IgD-negative memory B cell (primary cell): ENCODE measurements at regions not wholly inside any gene's neighbourhood (a gene's known extent, or its start where the extent isn't known, plus 50 kb on each side); places are given as distances from the start of the nearest gene placed in this dataset.

Source experiments
- H3K27ac Mint-ChIP-seq, 3 donors: one replicate each; pipeline ENCODE4 v1.8.0; 2020 to 2022; ENCODE audit warnings: mild to moderate bottlenecking in 3 of 3, mixed read lengths in 3 of 3, moderate library complexity in 1 of 3
- H3K27me3 Mint-ChIP-seq: one replicate; pipeline ENCODE4 v1.8.0; 2021; ENCODE audit warnings: mixed read lengths
- H3K36me3 Mint-ChIP-seq: one replicate; pipeline ENCODE4 v1.8.0; 2020; ENCODE audit warnings: mild to moderate bottlenecking, mixed read lengths
- H3K4me1 Mint-ChIP-seq, 3 donors: one replicate each; pipeline ENCODE4 v1.8.0; 2020 to 2022; ENCODE audit warnings: mixed read lengths in 3 of 3, mild to moderate bottlenecking in 1 of 3
- H3K4me3 Mint-ChIP-seq, 4 donors: one replicate each; pipeline ENCODE4 v1.8.0; 2020 to 2022; ENCODE audit warnings: mild to moderate bottlenecking in 4 of 4, mixed read lengths in 4 of 4, moderate library complexity in 3 of 4
- H3K9me3 Mint-ChIP-seq, 3 donors: one replicate each; pipeline ENCODE4 v1.8.0; 2020 to 2021; ENCODE audit warnings: mixed read lengths in 3 of 3, mild to moderate bottlenecking in 1 of 3

GRCh38 chr12:45568808-45569207 is 160.7 kb upstream of the ARID2 start:
- Mint-ChIP-seq H3K4me3 (no peak overlapping the region), H3K4me1 (no peaks in the 10 kb centered on the region)

GRCh38 chr12:45570501-45570900 is 159.0 kb upstream of the ARID2 start:
- no peak overlapping the region for H3K27ac Mint-ChIP-seq

More at GRCh38 chr12:45568808-45569207, 160.7 kb upstream of the ARID2 start:
- no peaks in the 10 kb centered on the region for H3K9me3 Mint-ChIP-seq
- no peak overlapping the region for H3K27ac Mint-ChIP-seq
- no peaks in the 10 kb centered on the region for H3K27me3 Mint-ChIP-seq
- no peaks in the 10 kb centered on the region for H3K36me3 Mint-ChIP-seq

GRCh38 chr12:45572114-45572513 is 157.4 kb upstream of the ARID2 start:
- Mint-ChIP-seq H3K4me3 (no peak overlapping the region), H3K4me1 (peaks cover 17 to 24% (median 20%) of the 10 kb centered on the region in 3 donors), H3K36me3 (no peaks in the 10 kb centered on the region), H3K9me3 (no peaks in the 10 kb centered on the region), H3K27me3 (no peaks in the 10 kb centered on the region), H3K27ac (no peak overlapping the region)

More at GRCh38 chr12:45570501-45570900, 159.0 kb upstream of the ARID2 start:
- Mint-ChIP-seq H3K9me3 (no peaks in the 10 kb centered on the region), H3K4me3 (no peak overlapping the region), H3K27me3 (no peaks in the 10 kb centered on the region), H3K36me3 (no peaks in the 10 kb centered on the region), H3K4me1 (peaks cover 6 to 9% (median 6%) of the 10 kb centered on the region in 3 donors)

- H3K4me1 Mint-ChIP-seq: peaks cover 24 to 32% (median 25%) of the 10 kb centered on the region in 3 donors
- no peaks in the 10 kb centered on the region for H3K27me3 Mint-ChIP-seq
- no peak overlapping the region for H3K4me3 Mint-ChIP-seq
- H3K27ac Mint-ChIP-seq: peak overlapping the region in 1 of 3 donors; percentile 88
- H3K36me3 Mint-ChIP-seq: no peaks in the 10 kb centered on the region
- no peaks in the 10 kb centered on the region for H3K9me3 Mint-ChIP-seq
Measured at GRCh38 chr12:45575417-45575816, 154.1 kb upstream of the ARID2 start.

GRCh38 chr12:45575823-45576475 is 153.6 kb upstream of the ARID2 start:
- H3K36me3 Mint-ChIP-seq: no peaks in the 10 kb centered on the region
- H3K27ac Mint-ChIP-seq: peak overlapping the region; percentile 33 to 88 (median 85)
- peaks cover 24 to 32% (median 25%) of the 10 kb centered on the region in 3 donors for H3K4me1 Mint-ChIP-seq
- H3K27me3 Mint-ChIP-seq: no peaks in the 10 kb centered on the region
- H3K9me3 Mint-ChIP-seq: no peaks in the 10 kb centered on the region
- peak overlapping the region; percentile 2 to 88 (median 68) for H3K4me3 Mint-ChIP-seq

GRCh38 chr12:45577844-45578399 is 151.6 kb upstream of the ARID2 start:
- no peaks in the 10 kb centered on the region for H3K36me3 Mint-ChIP-seq
- peaks cover 24 to 32% (median 25%) of the 10 kb centered on the region in 3 donors for H3K4me1 Mint-ChIP-seq
- no peak overlapping the region for H3K27ac Mint-ChIP-seq
- peaks cover 4% of the 10 kb centered on the region for H3K27me3 Mint-ChIP-seq
- H3K4me3 Mint-ChIP-seq: no peak overlapping the region
- peaks cover 0 to 4% (median 3%) of the 10 kb centered on the region in 3 donors for H3K9me3 Mint-ChIP-seq

- Mint-ChIP-seq H3K9me3 (peaks cover 0 to 4% (median 3%) of the 10 kb centered on the region in 3 donors), H3K36me3 (no peaks in the 10 kb centered on the region), H3K27ac (no peak overlapping the region), H3K27me3 (peaks cover 6% of the 10 kb centered on the region), H3K4me1 (peaks cover 18 to 24% (median 20%) of the 10 kb centered on the region in 3 donors), H3K4me3 (no peak overlapping the region)
Measured at GRCh38 chr12:45580356-45580969, 149.0 kb upstream of the ARID2 start.

GRCh38 chr12:45581112-45581511 is 148.4 kb upstream of the ARID2 start:
- Mint-ChIP-seq H3K4me3 (no peak overlapping the region), H3K36me3 (no peaks in the 10 kb centered on the region), H3K27ac (no peak overlapping the region), H3K4me1 (peaks cover 13 to 17% (median 13%) of the 10 kb centered on the region in 3 donors), H3K9me3 (peaks cover 0 to 4% (median 3%) of the 10 kb centered on the region in 3 donors), H3K27me3 (peaks cover 6% of the 10 kb centered on the region)

GRCh38 chr12:45582536-45582935 is 147.0 kb upstream of the ARID2 start:
- H3K27ac Mint-ChIP-seq: no peak overlapping the region
- H3K36me3 Mint-ChIP-seq: no peaks in the 10 kb centered on the region
- H3K4me1 Mint-ChIP-seq: peaks cover under 1 to 5% (median 2%) of the 10 kb centered on the region in 3 donors
- peaks cover 6% of the 10 kb centered on the region for H3K27me3 Mint-ChIP-seq
- H3K9me3 Mint-ChIP-seq: peaks cover 0 to 4% (median 3%) of the 10 kb centered on the region in 3 donors
- H3K4me3 Mint-ChIP-seq: no peak overlapping the region

GRCh38 chr12:45582986-45583659 is 146.4 kb upstream of the ARID2 start:
- no peak overlapping the region for H3K27ac Mint-ChIP-seq
- H3K4me3 Mint-ChIP-seq: no peak overlapping the region
- peaks cover 6% of the 10 kb centered on the region for H3K27me3 Mint-ChIP-seq
- H3K36me3 Mint-ChIP-seq: no peaks in the 10 kb centered on the region
- peaks cover 0 to 2% (median 0%) of the 10 kb centered on the region in 3 donors for H3K4me1 Mint-ChIP-seq
- peaks cover 0 to 4% (median 3%) of the 10 kb centered on the region in 3 donors for H3K9me3 Mint-ChIP-seq

- peaks cover 6% of the 10 kb centered on the region for H3K27me3 Mint-ChIP-seq
- H3K4me1 Mint-ChIP-seq: no peaks in the 10 kb centered on the region
- peaks cover 0 to 4% (median 3%) of the 10 kb centered on the region in 3 donors for H3K9me3 Mint-ChIP-seq
- H3K4me3 Mint-ChIP-seq: no peak overlapping the region
- H3K36me3 Mint-ChIP-seq: no peaks in the 10 kb centered on the region
- no peak overlapping the region for H3K27ac Mint-ChIP-seq
Measured at GRCh38 chr12:45584336-45584735, 145.2 kb upstream of the ARID2 start.

GRCh38 chr12:45585522-45586230 is 143.8 kb upstream of the ARID2 start:
- H3K36me3 Mint-ChIP-seq: no peaks in the 10 kb centered on the region
- peaks cover 0 to 4% (median 3%) of the 10 kb centered on the region in 3 donors for H3K9me3 Mint-ChIP-seq
- H3K4me3 Mint-ChIP-seq: no peak overlapping the region
- H3K4me1 Mint-ChIP-seq: no peaks in the 10 kb centered on the region
- peaks cover 7% of the 10 kb centered on the region for H3K27me3 Mint-ChIP-seq
- no peak overlapping the region for H3K27ac Mint-ChIP-seq

GRCh38 chr12:45586486-45586885 is 143.0 kb upstream of the ARID2 start:
- H3K4me3 Mint-ChIP-seq: no peak overlapping the region
- H3K27ac Mint-ChIP-seq: no peak overlapping the region
- H3K4me1 Mint-ChIP-seq: no peaks in the 10 kb centered on the region
- H3K9me3 Mint-ChIP-seq: no peaks in the 10 kb centered on the region
- H3K36me3 Mint-ChIP-seq: no peaks in the 10 kb centered on the region
- H3K27me3 Mint-ChIP-seq: peaks cover 6% of the 10 kb centered on the region

GRCh38 chr12:45587012-45587411 is 142.5 kb upstream of the ARID2 start:
- Mint-ChIP-seq H3K4me3 (no peak overlapping the region), H3K27me3 (peaks cover 5% of the 10 kb centered on the region), H3K27ac (no peak overlapping the region), H3K4me1 (no peaks in the 10 kb centered on the region), H3K36me3 (no peaks in the 10 kb centered on the region), H3K9me3 (no peaks in the 10 kb centered on the region)
